Gastroesophageal sphincter (tissue), 3 donors: ENCODE measurements at regions not wholly inside any gene's neighbourhood (a gene's known extent, or its start where the extent isn't known, plus 50 kb on each side); places are given as distances from the start of the nearest gene placed in this dataset.

Source experiments
- EP300 ChIP-seq: sonication (generic); formaldehyde crosslinking; IDR thresholded peaks from one replicate; pipeline ENCODE4 v1.6.1; 2017; ENCODE audit warnings: antibody characterized with exemption, mild to moderate bottlenecking
- TF ChIP-seq, protein P1 (sequence below), 4 experiments: fragments of 200-600 bp in 2 of 4; fragments of 450-650 bp in 2 of 4; sonication (generic) in 1 of 4; IDR thresholded peaks; one replicate each; pipeline ENCODE4 v1.5.1; 2017 to 2019; ENCODE audit warnings: antibody characterized with exemption in 4 of 4, mild to moderate bottlenecking in 2 of 4, moderate library complexity in 2 of 4

GRCh38 chr11:39772525-39773137 is 1686.8 kb downstream of the LRRC4C start:
- TF ChIP-seq, protein P1, sequence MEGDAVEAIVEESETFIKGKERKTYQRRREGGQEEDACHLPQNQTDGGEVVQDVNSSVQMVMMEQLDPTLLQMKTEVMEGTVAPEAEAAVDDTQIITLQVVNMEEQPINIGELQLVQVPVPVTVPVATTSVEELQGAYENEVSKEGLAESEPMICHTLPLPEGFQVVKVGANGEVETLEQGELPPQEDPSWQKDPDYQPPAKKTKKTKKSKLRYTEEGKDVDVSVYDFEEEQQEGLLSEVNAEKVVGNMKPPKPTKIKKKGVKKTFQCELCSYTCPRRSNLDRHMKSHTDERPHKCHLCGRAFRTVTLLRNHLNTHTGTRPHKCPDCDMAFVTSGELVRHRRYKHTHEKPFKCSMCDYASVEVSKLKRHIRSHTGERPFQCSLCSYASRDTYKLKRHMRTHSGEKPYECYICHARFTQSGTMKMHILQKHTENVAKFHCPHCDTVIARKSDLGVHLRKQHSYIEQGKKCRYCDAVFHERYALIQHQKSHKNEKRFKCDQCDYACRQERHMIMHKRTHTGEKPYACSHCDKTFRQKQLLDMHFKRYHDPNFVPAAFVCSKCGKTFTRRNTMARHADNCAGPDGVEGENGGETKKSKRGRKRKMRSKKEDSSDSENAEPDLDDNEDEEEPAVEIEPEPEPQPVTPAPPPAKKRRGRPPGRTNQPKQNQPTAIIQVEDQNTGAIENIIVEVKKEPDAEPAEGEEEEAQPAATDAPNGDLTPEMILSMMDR (IDR thresholded peaks at IDR 0.05): no peak
- TF ChIP-seq EP300: no peak
